ENCODE measurements at regions not wholly inside any gene's neighbourhood (a gene's known extent, or its start where the extent isn't known, plus 50 kb on each side); places are given as distances from the start of the nearest gene placed in this dataset.

GRCh38 chr6:139706912-139707311, 332.5 kb upstream of the CITED2 start:
- 82 to 95% (median 90%) methylated on average over 3 of the region's 3 CpGs for WGBS, 4 donors
- no peak for DNase-seq
- Histone ChIP-seq H3K4me3 (no peak overlapping the region), H3K27ac (no peak overlapping the region), H3K4me1 (peaks cover 0 to 26% (median 9%) of the 10 kb centered on the region in 12 donors), H3K36me3 (no peaks in the 10 kb centered on the region), H3K27me3 (no peaks in the 10 kb centered on the region), H3K9me3 (peaks cover 0 to 6% (median 0%) of the 10 kb centered on the region in 12 donors)
- TF ChIP-seq POLR2A (IDR thresholded peaks at IDR 0.05), result no peak
- no peak for TF ChIP-seq CTCF (IDR thresholded peaks at IDR 0.05)
- ATAC-seq, result no peak
- intact Hi-C loops (cut with DNase I), result no loop called here

- WGBS, 4 donors, result 93 to 98% (median 96%) methylated on average over 3 of the region's 3 CpGs
- Histone ChIP-seq H3K36me3 (no peaks in the 10 kb centered on the region), H3K4me1 (peaks cover 0 to 19% (median 8%) of the 10 kb centered on the region in 12 donors), H3K4me3 (no peak overlapping the region), H3K27me3 (no peaks in the 10 kb centered on the region), H3K9me3 (peaks cover 0 to 6% (median 0%) of the 10 kb centered on the region in 12 donors), H3K27ac (no peak overlapping the region)
- no peak for DNase-seq
- intact Hi-C loops (cut with DNase I), result no loop called here
- no peak for TF ChIP-seq CTCF (IDR thresholded peaks at IDR 0.05)
- no peak for TF ChIP-seq POLR2A (IDR thresholded peaks at IDR 0.05)
- ATAC-seq, result no peak
Measured at GRCh38 chr6:139705284-139705683, 330.8 kb upstream of the CITED2 start.

GRCh38 chr6:139703780-139704179, 329.3 kb upstream of the CITED2 start:
- Histone ChIP-seq H3K4me3 (no peak overlapping the region), H3K27me3 (no peaks in the 10 kb centered on the region), H3K4me1 (peaks cover 0 to 13% (median 5%) of the 10 kb centered on the region in 12 donors), H3K36me3 (no peaks in the 10 kb centered on the region), H3K9me3 (peaks cover 0 to 6% (median 0%) of the 10 kb centered on the region in 12 donors), H3K27ac (no peak overlapping the region)
- WGBS, 4 donors, result 89 to 96% (median 95%) methylated on average over 1 of the region's 1 CpG
- DNase-seq, result no peak
- intact Hi-C loops (cut with DNase I), result no loop called here
- ATAC-seq, result no peak
- TF ChIP-seq CTCF (IDR thresholded peaks at IDR 0.05), result no peak
- no peak for TF ChIP-seq POLR2A (IDR thresholded peaks at IDR 0.05)

GRCh38 chr6:139702706-139703105, 328.3 kb upstream of the CITED2 start:
- Histone ChIP-seq H3K4me3 (no peak overlapping the region), H3K27ac (no peak overlapping the region), H3K9me3 (peaks cover 0 to 6% (median 0%) of the 10 kb centered on the region in 12 donors), H3K4me1 (peaks cover 0 to 5% (median 0%) of the 10 kb centered on the region in 12 donors), H3K36me3 (no peaks in the 10 kb centered on the region), H3K27me3 (no peaks in the 10 kb centered on the region)
- intact Hi-C loops (cut with DNase I), result no loop called here
- no peak for DNase-seq
- TF ChIP-seq CTCF (IDR thresholded peaks at IDR 0.05) (no peak), POLR2A (IDR thresholded peaks at IDR 0.05) (no peak)
- no peak for ATAC-seq

Data from heart left ventricle (tissue), 16 donors.